Naive thymus-derived CD8-positive, alpha-beta T cell (primary cell): ENCODE measurements at regions not wholly inside any gene's neighbourhood (a gene's known extent, or its start where the extent isn't known, plus 50 kb on each side); places are given as distances from the start of the nearest gene placed in this dataset.

Experiments used
- ATAC-seq, 2 donors: fragments of 150-1000 bp; cut with Tn5 transposase in 1 of 2; sonication (Bioruptor Pico), chemical (Tn5 transposase) in 1 of 2; 1 replicate in 1 of 2; 2 replicates in 1 of 2; pipeline ENCODE4 v1.10.0; 2021; ENCODE audit warnings: mild to moderate bottlenecking in 2 of 2, moderate library complexity in 2 of 2
- POLR2A ChIA-PET: fragments of 350-600 bp; sonication (Branson Sonifier 250); formaldehyde crosslinking; loops from one replicate; lab custom pipeline; 2021; ENCODE audit warnings: antibody characterized with exemption; lab: Charles Lee
- DNase-seq, 10 donors: peaks; one replicate each; pipeline versions ENCODE4 v3.0.0 to v3.0.0-alpha.2; 2020 to 2022
- H3K27ac Mint-ChIP-seq, 10 donors: one replicate each; pipeline ENCODE4 v1.8.0; 2020 to 2022; ENCODE audit warnings: mild to moderate bottlenecking in 10 of 10, mixed read lengths in 10 of 10, moderate library complexity in 4 of 10, inconsistent platforms in 1 of 10
- H3K27me3 Mint-ChIP-seq, 5 donors: one replicate each; pipeline ENCODE4 v1.8.0; 2021 to 2022; ENCODE audit warnings: mixed read lengths in 5 of 5
- H3K36me3 Mint-ChIP-seq, 3 donors: one replicate each; pipeline ENCODE4 v1.8.0; 2020 to 2022; ENCODE audit warnings: mixed read lengths in 3 of 3, mild to moderate bottlenecking in 2 of 3, inconsistent platforms in 1 of 3
- H3K4me1 Mint-ChIP-seq, 4 donors: one replicate each; pipeline ENCODE4 v1.8.0; 2021 to 2022; ENCODE audit warnings: mixed read lengths in 4 of 4
- H3K4me3 Mint-ChIP-seq, 10 donors: one replicate each; pipeline ENCODE4 v1.8.0; 2020 to 2022; ENCODE audit warnings: mild to moderate bottlenecking in 10 of 10, mixed read lengths in 10 of 10, moderate library complexity in 6 of 10, inconsistent platforms in 1 of 10
- H3K9me3 Mint-ChIP-seq, 9 donors: one replicate each; pipeline ENCODE4 v1.8.0; 2020 to 2022; ENCODE audit warnings: mixed read lengths in 9 of 9, mild to moderate bottlenecking in 3 of 9, inconsistent platforms in 1 of 9, moderate library complexity in 1 of 9

DNA sequence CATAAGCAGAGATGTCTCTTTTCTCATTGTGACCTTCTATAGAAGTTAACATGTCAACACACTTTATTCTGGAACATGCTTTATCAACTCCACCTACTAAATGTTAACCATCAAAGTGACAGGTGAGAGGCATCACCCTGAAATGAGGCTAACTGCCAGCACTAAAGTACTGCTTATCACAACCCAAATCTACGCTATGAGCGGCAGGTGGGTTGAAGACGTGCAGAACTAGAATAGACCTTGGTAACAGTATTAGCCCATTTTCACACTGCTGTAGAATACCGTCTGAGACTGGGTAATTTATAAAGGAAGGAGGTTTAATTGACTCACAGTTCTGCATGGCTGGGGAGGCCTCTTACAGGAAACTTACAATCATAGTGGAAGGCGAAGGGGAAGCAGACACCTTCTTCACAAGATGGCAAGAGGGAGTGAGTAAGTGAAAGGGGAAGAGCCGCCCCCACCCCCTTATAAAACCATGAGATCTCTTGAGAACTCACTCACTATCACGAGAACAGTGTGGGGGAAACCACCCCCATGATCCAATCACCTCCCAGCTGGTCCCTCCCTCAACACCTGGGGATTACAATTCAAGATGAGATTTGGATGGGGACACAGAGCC, 359.0 kb downstream of the SEC23A start:
- no peaks in the 10 kb centered on the region for H3K36me3 Mint-ChIP-seq
- peaks cover 0 to 15% (median 0%) of the 10 kb centered on the region in 5 donors for H3K27me3 Mint-ChIP-seq
- no peak overlapping the region for H3K27ac Mint-ChIP-seq
- no peaks in the 10 kb centered on the region for H3K4me1 Mint-ChIP-seq
- DNase-seq (no peak), ATAC-seq (no peak)
- POLR2A ChIA-PET: no interaction called here
- no peak overlapping the region for H3K4me3 Mint-ChIP-seq
- H3K9me3 Mint-ChIP-seq: peaks cover 0 to 3% (median 0%) of the 10 kb centered on the region in 9 donors

DNA sequence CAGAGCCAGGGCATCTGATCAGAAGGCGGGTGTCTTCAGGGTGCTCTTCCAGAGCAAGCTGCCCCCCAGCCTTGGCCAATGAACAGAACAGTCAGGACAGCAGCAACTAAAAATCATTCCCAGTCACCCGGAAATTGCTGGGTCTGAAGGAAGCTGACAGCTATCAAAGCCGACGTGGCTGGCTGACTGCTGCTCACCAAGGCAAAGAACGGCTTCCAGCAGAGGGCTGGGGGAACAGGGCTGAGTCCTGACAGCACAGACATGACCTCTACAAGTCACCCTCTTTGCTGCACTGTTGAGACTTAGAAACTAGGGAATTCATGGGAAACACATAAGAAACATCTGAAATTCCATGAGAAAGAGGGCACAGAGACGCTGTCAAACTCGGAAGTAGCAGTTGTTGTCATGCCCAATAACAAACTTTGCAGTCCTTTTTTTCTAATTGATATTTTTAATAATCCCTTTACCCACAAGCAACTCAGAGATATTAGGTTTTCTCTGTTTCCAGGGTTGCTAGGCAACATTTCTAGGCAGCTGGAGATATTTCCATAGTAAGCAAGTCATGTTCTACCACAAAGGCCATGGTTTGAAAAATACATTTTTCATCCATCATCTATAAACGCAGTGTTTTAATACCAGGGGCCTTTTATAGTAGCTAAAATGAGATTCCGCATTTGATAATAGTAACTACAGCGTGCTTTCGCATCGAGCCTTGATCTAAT, 365.2 kb downstream of the SEC23A start:
- POLR2A ChIA-PET: no interaction called here
- Mint-ChIP-seq H3K36me3 (no peaks in the 10 kb centered on the region), H3K27ac (no peak overlapping the region), H3K27me3 (peaks cover 0 to 19% (median 0%) of the 10 kb centered on the region in 5 donors), H3K9me3 (peaks cover 0 to 6% (median 0%) of the 10 kb centered on the region in 9 donors), H3K4me3 (no peak overlapping the region), H3K4me1 (no peaks in the 10 kb centered on the region)
- ATAC-seq (no peak), DNase-seq (no peak)

DNA sequence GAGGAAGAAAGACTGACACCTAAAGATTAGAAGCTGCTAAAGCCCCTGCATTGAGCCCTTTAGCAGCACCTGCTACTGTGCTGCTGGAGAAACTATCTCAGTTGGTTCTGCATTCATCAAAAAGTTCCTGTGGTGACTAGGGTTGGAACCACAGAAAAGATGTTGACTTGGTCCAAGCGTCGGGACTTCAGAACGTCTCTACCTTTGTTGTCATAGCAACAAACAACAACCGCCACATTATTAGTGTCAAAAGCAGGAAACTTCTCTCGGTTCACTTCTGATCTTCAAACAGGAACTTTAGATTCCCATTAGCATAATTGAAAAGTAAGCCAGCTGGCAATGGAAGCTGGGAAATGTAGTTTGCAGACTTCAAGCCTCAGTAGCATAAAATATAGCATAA, 368.0 kb downstream of the SEC23A start:
- H3K4me1 Mint-ChIP-seq: no peaks in the 10 kb centered on the region
- no peak overlapping the region for H3K27ac Mint-ChIP-seq
- H3K36me3 Mint-ChIP-seq: no peaks in the 10 kb centered on the region
- POLR2A ChIA-PET: no interaction called here
- ATAC-seq (no peak), DNase-seq (no peak)
- H3K9me3 Mint-ChIP-seq: peaks cover 0 to 9% (median 0%) of the 10 kb centered on the region in 9 donors
- no peak overlapping the region for H3K4me3 Mint-ChIP-seq
- H3K27me3 Mint-ChIP-seq: peaks cover 0 to 16% (median 0%) of the 10 kb centered on the region in 5 donors

DNA sequence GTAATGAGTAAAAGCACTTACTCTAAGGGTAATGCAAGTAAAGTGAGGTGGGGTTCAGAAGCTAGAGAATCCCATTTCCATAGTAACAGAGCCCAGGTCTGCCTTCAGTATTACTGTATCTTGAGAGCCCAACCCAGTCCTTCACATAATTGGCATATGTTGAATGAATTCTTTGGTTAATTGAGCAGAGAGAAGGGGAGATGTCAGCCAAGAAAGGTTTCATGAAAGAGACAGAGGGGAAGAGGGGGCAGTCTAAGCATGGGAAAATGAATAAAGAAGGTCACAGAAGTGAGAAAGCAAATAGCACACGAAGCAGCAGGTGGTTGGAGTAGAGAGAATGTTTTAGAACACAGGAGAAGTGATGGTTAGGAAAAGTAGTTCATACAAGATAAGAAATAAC, 371.1 kb downstream of the SEC23A start:
- Mint-ChIP-seq H3K9me3 (peaks cover 0 to 7% (median 0%) of the 10 kb centered on the region in 9 donors), H3K27me3 (peaks cover 0 to 28% (median 7%) of the 10 kb centered on the region in 5 donors), H3K27ac (no peak overlapping the region), H3K4me3 (no peak overlapping the region), H3K4me1 (no peaks in the 10 kb centered on the region), H3K36me3 (no peaks in the 10 kb centered on the region)
- ATAC-seq: no peak
- DNase-seq: no peak
- POLR2A ChIA-PET: no interaction called here

DNA sequence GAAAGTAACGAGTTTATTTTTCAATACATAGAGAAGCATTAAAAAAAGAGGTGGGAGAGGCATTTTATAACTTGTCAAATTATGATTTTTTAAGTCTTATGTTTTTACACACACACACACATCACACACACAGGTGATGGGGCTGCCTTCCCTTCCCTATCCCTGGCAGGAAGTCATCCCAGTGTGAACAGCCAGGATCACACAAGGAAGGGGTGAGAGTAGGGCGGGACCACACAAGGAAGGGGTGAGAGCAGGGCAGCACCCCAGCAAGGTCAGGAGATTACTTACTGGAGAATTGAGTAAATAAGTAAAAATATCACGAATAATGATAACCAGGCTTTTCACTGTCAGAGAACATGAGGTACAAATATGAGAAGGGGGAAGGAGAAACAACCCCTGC, 372.6 kb downstream of the SEC23A start:
- H3K4me3 Mint-ChIP-seq: no peak overlapping the region
- no peak for ATAC-seq
- peaks cover 0 to 22% (median 8%) of the 10 kb centered on the region in 5 donors for H3K27me3 Mint-ChIP-seq
- peaks cover 0 to 7% (median 0%) of the 10 kb centered on the region in 9 donors for H3K9me3 Mint-ChIP-seq
- no peak for DNase-seq
- H3K4me1 Mint-ChIP-seq: no peaks in the 10 kb centered on the region
- POLR2A ChIA-PET: no interaction called here
- H3K36me3 Mint-ChIP-seq: no peaks in the 10 kb centered on the region
- no peak overlapping the region for H3K27ac Mint-ChIP-seq

DNA sequence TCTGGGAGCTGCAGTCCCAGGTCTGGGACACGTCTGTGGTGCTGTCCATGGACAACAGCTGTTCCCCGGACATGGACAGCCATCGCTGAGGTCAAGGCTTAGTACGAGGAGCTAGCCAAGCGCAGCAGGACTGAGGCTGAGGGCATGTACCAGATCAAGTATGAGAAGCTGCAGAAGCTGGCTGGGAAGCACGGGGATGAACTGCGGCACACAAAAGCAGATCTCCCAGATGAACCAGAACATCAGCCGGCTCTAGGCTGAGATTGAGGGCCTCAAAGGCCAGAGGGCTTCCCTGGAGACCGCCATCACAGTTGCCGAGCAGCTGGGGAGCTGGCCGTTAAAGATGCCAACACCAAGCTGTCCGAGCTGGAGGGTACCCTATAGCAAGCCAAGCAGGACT, 375.3 kb downstream of the SEC23A start:
- H3K27ac Mint-ChIP-seq: no peak overlapping the region
- DNase-seq (no peak), ATAC-seq (no peak)
- peaks cover 0 to 3% (median 0%) of the 10 kb centered on the region in 9 donors for H3K9me3 Mint-ChIP-seq
- no peaks in the 10 kb centered on the region for H3K4me1 Mint-ChIP-seq
- H3K27me3 Mint-ChIP-seq: peaks cover 0 to 16% (median 8%) of the 10 kb centered on the region in 5 donors
- no peak overlapping the region for H3K4me3 Mint-ChIP-seq
- H3K36me3 Mint-ChIP-seq: no peaks in the 10 kb centered on the region
- POLR2A ChIA-PET: no interaction called here

DNA sequence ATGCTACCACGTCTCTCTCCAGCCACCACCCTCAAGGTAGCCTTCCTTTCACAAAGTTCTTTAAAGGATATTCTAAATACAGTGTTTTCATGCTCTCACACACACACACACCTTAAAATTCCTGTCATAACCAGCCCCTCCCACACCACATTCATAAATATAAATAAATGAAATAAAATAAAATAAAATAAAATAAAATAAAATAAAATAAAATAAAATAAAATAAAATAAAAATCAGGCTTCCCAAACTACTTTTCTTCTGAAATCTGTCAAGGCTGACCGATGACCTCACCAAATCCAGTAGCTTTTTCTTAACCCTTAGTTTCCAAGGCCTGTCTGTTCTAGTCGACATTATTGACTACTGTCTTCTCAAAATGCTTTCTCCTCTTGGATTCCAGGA, 378.4 kb downstream of the SEC23A start:
- no peak for DNase-seq
- H3K4me1 Mint-ChIP-seq: no peaks in the 10 kb centered on the region

DNA sequence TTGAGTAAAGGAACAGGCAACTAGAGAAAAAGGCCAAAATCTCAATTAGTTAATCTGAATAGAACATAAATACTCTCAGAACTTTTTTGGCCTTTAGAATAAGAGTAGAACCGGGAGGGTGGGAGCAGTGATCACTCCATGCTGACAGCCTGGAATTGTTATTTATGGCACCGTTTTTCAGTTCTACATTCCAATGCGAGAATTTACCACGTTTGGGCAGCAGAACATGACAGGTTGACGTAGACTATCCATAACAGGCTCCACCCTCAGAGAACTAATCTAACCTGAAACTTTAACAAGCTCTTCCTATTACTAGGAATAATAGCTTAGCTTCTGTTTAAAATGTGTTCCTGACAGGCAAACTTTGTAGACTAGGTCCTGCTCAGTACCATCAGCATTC, 379.1 kb downstream of the SEC23A start:
- H3K9me3 Mint-ChIP-seq: no peaks in the 10 kb centered on the region
- no peak for DNase-seq
- no peaks in the 10 kb centered on the region for H3K4me1 Mint-ChIP-seq
- no peak for ATAC-seq
- H3K36me3 Mint-ChIP-seq: no peaks in the 10 kb centered on the region
- POLR2A ChIA-PET: no interaction called here
- H3K27me3 Mint-ChIP-seq: peaks cover 0 to 11% (median 4%) of the 10 kb centered on the region in 5 donors
- no peak overlapping the region for H3K27ac Mint-ChIP-seq
- H3K4me3 Mint-ChIP-seq: no peak overlapping the region

More for the DNA sequence above, 378.4 kb downstream of the SEC23A start:
- POLR2A ChIA-PET: no interaction called here
- no peaks in the 10 kb centered on the region for H3K36me3 Mint-ChIP-seq
- no peak overlapping the region for H3K4me3 Mint-ChIP-seq
- H3K27ac Mint-ChIP-seq: no peak overlapping the region
- ATAC-seq: no peak
- H3K9me3 Mint-ChIP-seq: no peaks in the 10 kb centered on the region
- H3K27me3 Mint-ChIP-seq: peaks cover 0 to 12% (median 4%) of the 10 kb centered on the region in 5 donors

DNA sequence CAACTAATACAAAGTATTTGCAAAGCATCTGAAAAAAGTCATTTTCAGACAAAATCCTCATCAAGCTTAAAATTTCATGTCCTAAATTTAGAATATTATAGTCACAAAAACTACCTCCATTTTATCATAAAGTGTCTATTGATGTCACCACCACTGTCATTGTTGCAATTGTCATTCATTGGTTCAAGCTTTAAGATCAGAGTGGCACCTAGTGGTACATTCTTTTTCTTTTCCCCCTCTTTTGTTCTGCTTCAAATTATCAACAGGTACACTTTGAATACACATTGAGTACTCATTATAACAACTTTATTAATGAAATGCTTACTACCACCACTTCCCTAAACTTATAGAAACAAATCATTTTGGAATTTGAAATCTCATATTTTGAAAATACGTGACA, 379.8 kb downstream of the SEC23A start:
- Mint-ChIP-seq H3K36me3 (no peaks in the 10 kb centered on the region), H3K4me3 (no peak overlapping the region), H3K27me3 (peaks cover 0 to 16% (median 5%) of the 10 kb centered on the region in 5 donors), H3K27ac (no peak overlapping the region), H3K4me1 (no peaks in the 10 kb centered on the region), H3K9me3 (no peaks in the 10 kb centered on the region)
- ATAC-seq (no peak), DNase-seq (no peak)
- POLR2A ChIA-PET: no interaction called here

DNA sequence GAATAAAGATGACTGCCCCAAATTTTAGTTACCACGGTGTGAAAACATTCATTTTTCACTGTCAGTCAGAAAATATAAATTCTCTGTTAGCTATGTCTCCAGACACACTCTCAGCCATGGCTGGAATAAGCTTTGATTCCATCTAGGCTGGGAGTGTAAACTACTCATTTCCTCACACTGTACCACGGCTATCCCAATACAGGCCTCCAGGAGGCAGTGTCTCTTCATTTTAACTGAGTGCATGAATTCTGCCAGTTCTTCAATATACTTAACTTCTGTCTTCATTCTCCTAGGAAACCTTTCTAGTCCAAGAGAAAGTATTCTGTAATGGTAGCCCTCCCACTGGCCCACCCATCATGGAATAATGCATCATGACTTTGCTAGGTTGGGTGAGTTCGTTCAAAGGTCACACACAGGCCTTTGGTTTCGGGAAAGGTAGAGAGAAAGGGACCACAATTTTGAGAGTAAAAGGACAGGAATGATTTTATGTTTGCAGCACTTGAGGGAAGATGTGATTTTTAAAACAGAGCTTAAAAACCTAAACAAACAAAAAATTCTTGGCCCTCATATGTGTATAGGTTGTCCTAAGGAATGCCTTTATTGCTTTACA, 381.1 kb downstream of the SEC23A start:
- DNase-seq (no peak), ATAC-seq (no peak)
- Mint-ChIP-seq H3K4me1 (no peaks in the 10 kb centered on the region), H3K36me3 (no peaks in the 10 kb centered on the region), H3K27ac (no peak overlapping the region), H3K9me3 (no peaks in the 10 kb centered on the region), H3K27me3 (peaks cover 0 to 8% (median 0%) of the 10 kb centered on the region in 5 donors), H3K4me3 (no peak overlapping the region)
- POLR2A ChIA-PET: no interaction called here

DNA sequence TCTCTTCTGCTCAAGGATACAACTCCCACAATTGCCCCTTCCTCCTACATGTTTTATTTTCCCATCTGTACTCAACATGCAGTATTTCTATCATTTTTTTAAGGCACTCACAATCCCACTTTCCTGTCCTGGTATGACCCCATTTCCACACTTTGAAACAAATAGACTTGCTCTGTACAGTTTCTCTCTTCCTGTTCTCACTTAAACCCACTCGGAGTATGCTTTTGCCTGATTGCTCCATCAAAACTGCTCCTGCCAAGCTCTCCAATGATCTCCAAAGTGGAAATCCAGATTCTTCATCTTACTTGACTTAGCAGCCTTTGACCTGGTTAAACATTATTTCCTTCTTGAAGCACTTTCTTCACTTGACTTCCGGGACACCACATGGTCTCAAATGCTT, 384.5 kb downstream of the SEC23A start:
- Mint-ChIP-seq H3K27ac (no peak overlapping the region), H3K9me3 (peaks cover 0 to 4% (median 0%) of the 10 kb centered on the region in 9 donors), H3K4me3 (no peak overlapping the region), H3K4me1 (no peaks in the 10 kb centered on the region), H3K27me3 (peaks cover 0 to 7% (median 0%) of the 10 kb centered on the region in 5 donors), H3K36me3 (no peaks in the 10 kb centered on the region)
- ATAC-seq: no peak
- DNase-seq: no peak
- POLR2A ChIA-PET: no interaction called here

DNA sequence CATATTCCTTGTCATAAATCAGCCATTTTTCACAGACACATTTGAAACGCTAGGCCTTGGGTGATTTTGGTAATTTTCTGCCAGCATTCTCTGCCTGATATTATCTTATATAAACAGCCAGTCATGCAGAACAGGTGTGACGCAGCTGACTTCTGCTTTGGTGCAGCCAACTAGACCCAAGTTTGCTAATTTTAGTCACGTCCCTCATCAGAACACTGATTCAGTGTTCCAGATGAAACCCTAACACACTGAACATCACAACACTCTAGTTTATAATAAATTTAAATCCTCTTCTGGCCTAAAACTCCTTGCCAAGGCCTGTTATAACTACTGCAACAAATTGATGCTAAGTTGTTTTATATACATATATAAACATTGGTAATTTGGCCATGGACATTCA, 386.1 kb downstream of the SEC23A start:
- Mint-ChIP-seq H3K36me3 (no peaks in the 10 kb centered on the region), H3K9me3 (peaks cover 0 to 4% (median 0%) of the 10 kb centered on the region in 9 donors), H3K27ac (no peak overlapping the region), H3K4me3 (no peak overlapping the region), H3K27me3 (peaks cover 0 to 10% (median 3%) of the 10 kb centered on the region in 5 donors), H3K4me1 (no peaks in the 10 kb centered on the region)
- DNase-seq (no peak), ATAC-seq (no peak)
- POLR2A ChIA-PET: no interaction called here

DNA sequence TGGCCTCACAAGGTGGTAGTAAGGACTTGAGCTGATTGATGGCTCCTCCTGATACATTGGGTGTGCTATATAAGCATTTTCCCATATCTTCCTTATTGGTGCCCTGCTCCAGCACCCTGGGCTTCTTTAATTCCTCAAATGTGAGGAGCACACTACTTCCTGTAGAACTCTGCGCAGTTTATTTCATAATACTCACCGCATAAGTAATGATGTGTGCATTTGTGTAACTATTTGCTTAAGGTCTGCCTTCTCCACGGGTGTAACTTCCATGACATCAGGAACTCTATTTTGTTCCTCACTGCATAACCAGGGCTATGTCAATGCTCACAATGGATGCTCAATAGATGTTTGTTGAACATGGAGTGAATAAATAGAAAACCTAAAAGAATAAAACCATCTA, 392.2 kb downstream of the SEC23A start:
- Mint-ChIP-seq H3K4me1 (no peaks in the 10 kb centered on the region), H3K4me3 (no peak overlapping the region), H3K27me3 (peaks cover 0 to 12% (median 3%) of the 10 kb centered on the region in 5 donors), H3K27ac (no peak overlapping the region), H3K9me3 (peaks cover 0 to 4% (median 0%) of the 10 kb centered on the region in 9 donors), H3K36me3 (no peaks in the 10 kb centered on the region)
- POLR2A ChIA-PET: no interaction called here
- DNase-seq: no peak
- no peak for ATAC-seq
